Ecto neural progenitor cell (in vitro differentiated cells): ENCODE measurements at regions not wholly inside any gene's neighbourhood (a gene's known extent, or its start where the extent isn't known, plus 50 kb on each side); places are given as distances from the start of the nearest gene placed in this dataset.
"Not testable (repeated sequence)": the region's sequence is repeated elsewhere in the genome, so short reads cannot be mapped to it uniquely, and the experiment has no call there.

Experiments used
- DNase-seq: peaks from one replicate; pipeline ENCODE4 v3.0.0-alpha.2; 2018; ENCODE audit warnings: low spot score

GRCh38 chr1:115453666-115454065 lies 115.6 kb upstream of the NGF start:
- DNase-seq = no peak

GRCh38 chr1:115452600-115453329 lies 114.7 kb upstream of the NGF start:
- DNase-seq = no peak

GRCh38 chr1:115450501-115451040 lies 112.5 kb upstream of the NGF start:
- DNase-seq = no peak

GRCh38 chr1:115448282-115449044 lies 110.4 kb upstream of the NGF start:
- no peak for DNase-seq

GRCh38 chr1:115447672-115448071 lies 109.6 kb upstream of the NGF start:
- no peak for DNase-seq

- DNase-seq = no peak
Observed at GRCh38 chr1:115445090-115445489, 107.0 kb upstream of the NGF start.

- DNase-seq = no peak
Observed at GRCh38 chr1:115440733-115441132, 102.7 kb upstream of the NGF start.

- not testable (repeated sequence) for DNase-seq
Observed at GRCh38 chr1:115439520-115439919, 101.5 kb upstream of the NGF start.

GRCh38 chr1:115437196-115437595 lies 99.1 kb upstream of the NGF start:
- no peak for DNase-seq

GRCh38 chr1:115436596-115436995 lies 98.5 kb upstream of the NGF start:
- no peak for DNase-seq

GRCh38 chr1:115433483-115433882 lies 95.4 kb upstream of the NGF start:
- DNase-seq = no peak

- DNase-seq = no peak
Observed at GRCh38 chr1:115432061-115432460, 94.0 kb upstream of the NGF start.

- no peak for DNase-seq
Observed at GRCh38 chr1:115430441-115431158, 92.6 kb upstream of the NGF start.

- DNase-seq = no peak
Observed at GRCh38 chr1:115429884-115430283, 91.8 kb upstream of the NGF start.

GRCh38 chr1:115429241-115429640 lies 91.2 kb upstream of the NGF start:
- DNase-seq = no peak

- no peak for DNase-seq
Observed at GRCh38 chr1:115428676-115429075, 90.6 kb upstream of the NGF start.

- no peak for DNase-seq
Observed at GRCh38 chr1:115428256-115428655, 90.2 kb upstream of the NGF start.

GRCh38 chr1:115426956-115427355 lies 88.9 kb upstream of the NGF start:
- no peak for DNase-seq

GRCh38 chr1:115426231-115426771 lies 88.3 kb upstream of the NGF start:
- no peak for DNase-seq

- DNase-seq = no peak
Observed at GRCh38 chr1:115425442-115425841, 87.4 kb upstream of the NGF start.

GRCh38 chr1:115423776-115424175 lies 85.7 kb upstream of the NGF start:
- no peak for DNase-seq

- DNase-seq = no peak
Observed at GRCh38 chr1:115419571-115419970, 81.5 kb upstream of the NGF start.
